NCI-H82 treated with DMSO at 0.1 percent for 48 hours (cell line): ENCODE measurements at regions not wholly inside any gene's neighbourhood (a gene's known extent, or its start where the extent isn't known, plus 50 kb on each side); places are given as distances from the start of the nearest gene placed in this dataset.

Experiments
- DNase-seq: peaks from one replicate; lab custom pipeline; 2025; ENCODE audit not compliant: unreplicated experiment; lab: John Stamatoyannopoulos, UW

DNA sequence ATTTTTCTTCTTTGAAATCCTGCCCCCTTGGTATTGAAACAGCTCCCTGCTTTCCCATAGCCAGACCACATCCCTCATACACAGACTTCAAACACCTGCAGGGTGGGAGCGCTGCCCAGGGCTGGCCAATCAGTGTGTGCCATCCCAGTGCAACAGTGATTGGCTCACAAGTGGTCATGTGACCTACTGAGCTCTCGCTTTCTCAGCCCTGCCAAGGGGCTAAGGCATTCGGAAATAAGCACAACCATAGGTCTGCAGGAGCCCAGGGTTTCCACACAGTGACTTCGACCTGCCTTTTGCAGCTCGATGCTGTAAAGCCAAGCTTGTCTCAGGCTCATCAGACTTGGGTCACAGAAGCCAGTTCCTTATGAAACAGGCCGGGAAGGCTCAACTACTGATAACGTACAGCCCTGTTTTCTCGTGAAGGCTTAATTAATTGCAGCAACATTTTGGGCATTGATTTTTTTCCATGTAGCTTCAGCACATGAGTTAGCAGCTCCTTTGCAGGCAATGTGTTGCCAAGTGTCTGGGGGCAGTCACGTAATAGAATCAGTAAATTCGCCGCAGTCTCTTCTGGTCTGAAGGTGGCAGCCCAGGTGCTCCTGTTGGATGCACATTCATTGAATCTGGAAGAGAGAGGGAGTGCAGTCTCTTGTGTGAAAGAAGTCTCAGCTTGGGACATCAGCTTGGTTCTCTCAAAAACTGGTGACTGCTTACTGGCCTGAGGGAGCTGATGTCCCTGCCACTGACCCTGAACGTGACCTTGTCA is 1091.8 kb downstream of the AACS start:
- no peak for DNase-seq

DNA sequence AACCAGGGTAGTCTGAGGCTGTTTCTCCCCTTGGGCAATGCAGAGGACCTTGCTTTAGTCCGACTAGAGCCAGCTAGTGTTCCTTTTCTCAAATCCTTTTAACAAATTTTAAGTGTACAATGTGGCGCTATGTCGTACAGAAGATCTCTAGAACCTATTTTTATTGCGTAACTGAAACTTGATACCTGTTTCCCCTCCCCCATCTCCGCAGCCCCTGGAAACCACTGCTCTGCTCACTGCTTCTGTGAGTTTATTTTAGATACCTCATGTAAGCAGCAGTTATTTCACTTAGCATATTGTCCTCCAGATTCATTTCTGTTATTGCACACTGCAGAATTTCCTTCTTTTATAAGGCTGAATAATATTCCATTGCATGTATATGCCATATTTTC is 1092.3 kb downstream of the AACS start:
- no peak for DNase-seq

DNA sequence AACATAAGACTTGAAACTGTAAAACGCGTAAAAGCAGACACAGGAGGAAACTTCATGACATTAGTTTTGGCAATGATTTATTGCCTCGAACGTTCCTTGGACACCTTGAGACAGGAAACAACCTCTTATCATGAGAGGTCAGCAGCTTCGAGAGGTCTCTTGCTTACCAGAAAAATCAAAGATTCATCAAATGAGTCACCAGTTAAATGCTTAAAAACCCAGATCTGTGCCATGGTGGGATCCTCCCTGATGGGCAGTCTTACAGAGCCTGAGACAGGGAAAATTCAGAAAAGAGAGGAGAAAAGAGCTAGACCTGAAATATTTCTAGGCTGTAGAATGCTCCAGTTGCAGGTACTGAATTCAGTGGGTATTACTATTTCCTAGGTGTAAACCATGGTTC is 1093.9 kb downstream of the AACS start:
- DNase-seq = no peak

DNA sequence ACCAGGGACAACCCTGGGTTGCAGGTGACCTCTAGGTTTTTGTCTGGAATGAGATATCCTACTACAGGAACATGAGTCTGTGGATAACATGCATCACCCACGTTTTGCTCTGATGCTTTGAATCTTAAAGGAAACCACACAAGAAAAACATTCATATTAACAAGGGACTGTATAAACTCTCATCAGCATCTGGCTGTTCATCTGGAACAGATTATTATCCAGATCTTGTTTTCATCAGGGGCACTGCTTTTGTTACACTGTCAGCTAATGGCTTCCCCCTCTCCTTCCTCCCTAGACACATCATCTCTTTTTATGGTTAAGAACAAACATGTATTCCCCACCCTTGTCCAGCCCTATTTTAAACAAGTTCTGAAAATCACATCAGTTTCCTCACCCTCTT is 1095.7 kb downstream of the AACS start:
- DNase-seq = no peak

DNA sequence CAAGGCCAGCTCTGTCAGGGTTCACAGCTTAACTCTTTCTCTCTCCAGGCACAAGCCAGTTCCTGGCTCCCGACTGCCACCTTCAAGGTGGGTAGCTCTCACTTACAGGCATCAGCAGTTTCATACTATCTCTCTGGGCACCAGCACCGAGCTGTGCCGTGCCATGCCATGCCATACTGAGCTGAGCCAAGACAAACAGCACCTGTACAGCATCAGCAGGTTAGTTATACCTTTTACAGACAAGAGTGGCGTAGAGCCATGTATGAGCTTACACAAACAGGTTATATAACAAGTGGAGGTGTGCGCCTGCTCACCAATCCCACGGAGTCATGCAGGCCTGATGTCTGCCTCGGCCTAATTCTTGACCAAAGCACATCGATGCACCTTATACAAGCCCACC is 1098.7 kb downstream of the AACS start:
- DNase-seq = no peak

DNA sequence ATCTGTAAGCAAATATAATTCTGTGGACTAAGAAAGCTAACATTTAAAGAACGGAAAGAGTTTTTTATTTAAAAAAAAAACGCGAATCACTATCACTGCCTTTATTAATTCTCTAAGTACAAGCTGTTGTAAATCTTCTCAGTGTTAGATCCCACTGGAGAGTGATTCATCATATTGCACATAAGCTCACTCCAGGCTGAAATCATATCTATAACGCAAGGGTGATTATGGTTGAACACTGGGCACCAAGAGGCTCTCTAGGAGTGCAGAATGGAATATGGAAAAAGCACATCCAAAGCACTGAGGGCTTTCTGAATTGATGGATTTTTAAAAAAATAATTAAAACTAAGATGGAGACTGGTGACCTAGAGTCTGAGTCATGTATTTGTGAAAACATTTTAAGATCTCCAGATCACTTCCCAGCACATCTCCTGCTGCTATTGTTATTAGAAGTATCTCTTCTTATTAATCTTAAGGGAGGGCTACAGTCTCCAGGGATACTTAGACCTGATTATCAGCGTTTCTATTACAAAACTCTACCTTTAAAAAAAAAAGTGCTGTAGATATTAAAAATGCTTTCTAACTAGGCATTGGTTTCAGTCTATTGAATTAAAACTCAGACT is 1106.8 kb downstream of the AACS start:
- no peak for DNase-seq

DNA sequence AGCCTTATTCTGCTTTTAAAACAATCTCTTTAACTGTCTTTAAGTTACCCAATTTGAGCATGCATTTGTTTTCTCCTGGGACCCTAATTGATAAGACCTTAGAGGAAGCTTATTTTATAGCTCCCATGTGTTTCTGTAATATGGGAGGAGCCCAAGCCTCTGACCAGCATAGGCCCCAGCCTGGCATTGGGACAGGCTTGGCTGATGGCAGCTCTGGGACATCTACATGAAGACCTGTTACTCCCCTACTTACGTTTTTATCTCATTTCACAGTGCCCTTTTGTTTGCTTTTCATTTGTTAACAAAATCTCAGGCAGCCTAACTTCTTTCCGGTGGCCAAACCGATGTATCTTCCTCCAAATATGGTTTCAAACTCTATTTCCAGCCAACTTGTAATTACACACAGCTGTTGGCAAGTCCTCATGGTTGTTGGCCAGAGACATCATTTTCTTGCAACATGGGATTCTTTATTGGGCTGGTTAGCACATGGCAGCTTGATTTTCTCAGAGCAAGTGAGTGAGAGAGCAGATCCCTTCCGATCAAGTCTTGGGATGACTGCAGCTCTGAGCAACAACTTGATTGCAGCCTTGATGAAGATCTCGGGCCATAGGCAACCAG is 1117.5 kb downstream of the AACS start:
- DNase-seq = no peak

DNA sequence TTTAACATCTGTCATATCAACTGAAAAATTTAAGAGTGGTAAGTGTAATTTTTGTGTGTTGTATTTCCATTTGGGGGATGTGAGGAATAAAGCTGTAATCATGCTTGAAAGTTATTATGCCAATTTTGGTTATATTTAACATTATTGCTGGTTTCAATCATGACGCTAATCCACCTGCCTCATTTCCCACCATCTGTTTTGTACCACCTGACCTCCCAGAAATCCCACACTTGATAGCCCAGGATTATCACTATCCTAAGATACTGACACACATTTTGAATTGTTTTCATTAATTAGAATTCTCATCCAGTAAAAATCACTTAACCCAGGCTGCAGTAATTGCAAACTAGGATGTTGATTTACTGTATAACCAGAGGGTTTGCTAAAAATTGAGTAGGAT is 1119.8 kb downstream of the AACS start:
- DNase-seq = no peak

DNA sequence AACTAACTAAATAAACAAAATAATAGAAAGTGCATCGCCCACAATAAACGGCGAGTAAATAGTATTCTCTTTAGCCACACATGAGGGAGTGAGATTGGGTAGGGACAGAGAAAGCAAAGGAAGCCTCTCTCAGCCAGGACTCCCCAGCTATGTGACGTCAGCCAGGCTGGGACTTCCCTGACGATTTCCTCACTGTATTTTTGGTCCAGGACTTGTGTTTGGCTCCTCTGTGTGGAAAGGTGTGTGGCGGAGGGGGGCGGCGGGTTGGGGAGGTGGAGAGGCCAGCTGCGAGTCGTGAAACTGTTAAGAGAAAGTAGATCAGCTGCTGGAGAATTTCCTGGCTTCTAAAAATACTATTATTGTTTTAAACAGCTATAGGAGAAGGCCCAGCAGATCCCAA is 1124.6 kb downstream of the AACS start:
- no peak for DNase-seq

DNA sequence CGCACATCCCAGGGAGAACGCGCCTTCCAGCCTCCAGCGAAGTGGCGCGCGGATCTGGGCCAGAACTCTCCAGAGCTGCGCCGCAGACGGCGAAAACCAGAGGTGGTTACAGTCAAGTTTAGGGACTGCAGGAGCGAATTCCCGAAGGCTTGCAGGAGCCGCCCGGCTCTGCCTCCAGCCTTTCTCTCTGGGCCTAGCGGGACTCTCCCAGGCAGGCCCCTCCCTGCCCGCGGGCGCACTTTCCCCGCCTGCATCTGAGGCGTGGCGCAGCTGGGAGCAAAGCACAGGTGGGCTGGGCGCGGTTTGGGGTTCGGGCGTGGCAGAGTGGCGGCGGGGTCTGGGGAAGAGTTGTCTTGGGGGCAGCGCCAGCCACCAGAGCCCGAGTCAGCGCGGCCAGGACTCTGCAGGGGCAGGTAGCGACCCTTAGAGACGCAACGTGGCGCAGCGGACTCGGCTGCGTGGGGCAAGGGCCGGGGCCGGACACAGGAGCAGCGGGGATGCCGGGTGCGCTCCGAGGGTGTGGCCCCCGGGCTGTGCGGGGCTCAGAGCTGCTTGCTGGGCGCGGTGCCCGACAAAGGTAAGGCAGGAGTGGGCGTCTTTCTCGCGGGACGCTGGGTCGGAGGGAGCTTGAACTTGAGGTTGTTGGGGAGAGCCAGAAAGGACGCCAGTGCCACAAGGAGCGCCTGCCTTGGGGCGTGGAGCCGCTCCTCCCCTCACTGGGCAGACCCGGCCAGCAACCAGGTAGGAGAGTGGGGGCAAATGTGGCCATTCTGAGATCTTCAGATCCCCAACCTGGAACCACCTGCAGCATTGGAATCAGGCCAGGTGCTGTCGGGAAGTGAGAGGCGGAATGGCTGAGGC is 1126.0 kb downstream of the AACS start:
- no peak for DNase-seq

DNA sequence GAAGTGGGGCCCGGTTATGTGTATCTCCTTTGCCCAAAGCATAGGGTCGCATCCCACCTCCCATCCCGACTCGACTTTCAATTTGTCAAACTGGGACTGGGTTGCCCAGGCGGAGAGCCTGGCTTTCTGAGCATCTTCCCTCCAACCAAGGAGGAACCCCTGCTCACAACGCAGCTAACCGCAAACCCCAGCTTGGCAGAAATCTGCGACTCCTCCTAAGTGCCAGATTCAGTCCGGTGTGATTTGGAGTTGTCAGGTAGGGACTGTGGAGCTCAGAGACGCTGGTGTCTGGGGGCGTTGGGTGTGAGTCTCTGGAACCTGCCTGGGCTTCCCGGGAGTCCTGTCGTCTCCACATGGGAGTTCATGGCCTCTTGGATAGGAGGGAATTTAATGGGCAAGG is 1126.7 kb downstream of the AACS start:
- no peak for DNase-seq

DNA sequence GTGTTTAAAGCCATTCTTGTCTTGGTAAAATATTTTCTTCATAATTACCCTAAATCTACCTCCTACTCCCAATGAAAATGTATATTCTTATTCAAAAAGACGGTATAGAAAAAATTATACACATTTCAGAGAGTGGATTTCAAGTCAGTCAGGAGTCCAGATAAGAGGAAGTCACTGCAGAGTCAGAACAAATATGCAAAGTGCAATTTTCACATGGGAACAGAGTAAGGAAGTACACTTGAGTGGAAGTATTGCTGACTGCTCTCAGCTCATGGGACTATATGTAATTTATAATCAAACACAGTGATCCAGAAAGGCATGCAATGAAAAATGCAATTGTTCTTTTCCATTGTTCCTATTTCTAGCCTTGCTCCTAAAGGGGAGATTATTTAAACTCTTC is 1128.0 kb downstream of the AACS start:
- DNase-seq = no peak

DNA sequence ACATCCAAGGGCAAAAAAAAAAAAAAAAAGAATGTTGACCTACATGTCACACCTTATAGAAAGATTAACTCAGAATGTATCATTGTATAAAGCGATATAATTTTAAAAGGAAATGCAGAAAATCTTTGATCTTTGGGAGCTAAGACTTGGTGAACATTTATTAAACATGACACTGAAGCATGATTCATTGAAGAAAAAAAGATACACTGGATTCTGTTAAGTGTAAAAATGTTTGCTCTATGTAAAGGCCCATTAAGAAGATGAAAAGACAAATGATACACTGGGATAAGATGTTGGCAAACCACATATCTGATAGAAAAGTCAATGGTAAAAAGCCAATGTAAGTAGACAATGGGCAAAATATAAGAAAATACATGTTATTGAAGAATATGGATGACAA is 1131.0 kb downstream of the AACS start:
- no peak for DNase-seq

DNA sequence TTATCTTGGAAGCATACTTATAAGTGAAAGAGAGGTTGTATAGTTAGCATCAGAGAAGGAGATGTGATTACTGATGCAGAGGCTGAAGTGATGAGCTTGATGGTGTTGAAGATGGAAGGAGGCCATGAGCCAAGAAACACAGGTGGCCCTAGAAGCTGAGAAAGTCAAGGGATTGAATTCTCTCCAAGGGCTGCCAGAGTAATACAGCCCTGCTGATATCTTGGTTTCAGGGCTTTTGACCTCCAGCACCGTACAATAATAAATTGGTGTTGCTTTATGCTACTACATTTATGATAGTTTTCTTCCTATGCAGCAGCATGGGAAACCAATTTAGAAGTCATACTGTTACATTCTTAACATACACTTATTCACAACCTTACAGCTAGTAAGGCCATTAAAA is 1133.3 kb downstream of the AACS start:
- DNase-seq = no peak

DNA sequence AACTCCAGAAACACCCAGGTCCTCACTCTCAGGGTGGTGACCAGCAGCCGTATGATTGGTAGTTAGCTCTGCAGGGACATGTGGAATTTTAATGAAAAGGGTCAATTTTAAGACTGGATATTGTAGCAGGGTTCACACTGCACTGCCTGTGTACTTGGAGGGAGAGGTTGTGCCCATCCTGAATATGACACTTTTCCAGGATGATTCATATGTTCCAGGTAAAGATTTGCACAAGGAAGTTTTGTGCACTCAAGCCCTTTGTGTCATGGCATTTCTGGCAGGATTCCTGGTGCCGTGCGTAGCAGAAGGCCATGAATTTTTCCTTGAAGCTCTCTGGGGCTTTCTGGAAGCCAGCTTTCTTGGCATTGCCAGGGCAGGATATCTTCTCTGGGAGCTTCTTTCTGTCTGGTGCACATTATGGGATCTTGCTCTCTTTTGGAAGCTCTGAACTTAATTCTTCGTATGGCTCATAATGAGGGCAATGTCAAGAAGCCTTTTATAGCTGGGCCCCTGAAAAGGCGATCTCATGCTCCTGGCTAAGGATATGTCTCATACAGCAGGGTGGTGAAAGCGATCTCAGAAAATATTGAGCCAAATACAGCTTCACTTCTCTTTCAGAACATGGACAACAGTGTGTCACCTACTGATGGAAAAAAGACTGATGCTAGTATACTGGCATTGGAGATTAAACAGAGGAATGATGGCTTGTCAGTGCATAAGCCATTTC is 1133.9 kb downstream of the AACS start:
- no peak for DNase-seq

DNA sequence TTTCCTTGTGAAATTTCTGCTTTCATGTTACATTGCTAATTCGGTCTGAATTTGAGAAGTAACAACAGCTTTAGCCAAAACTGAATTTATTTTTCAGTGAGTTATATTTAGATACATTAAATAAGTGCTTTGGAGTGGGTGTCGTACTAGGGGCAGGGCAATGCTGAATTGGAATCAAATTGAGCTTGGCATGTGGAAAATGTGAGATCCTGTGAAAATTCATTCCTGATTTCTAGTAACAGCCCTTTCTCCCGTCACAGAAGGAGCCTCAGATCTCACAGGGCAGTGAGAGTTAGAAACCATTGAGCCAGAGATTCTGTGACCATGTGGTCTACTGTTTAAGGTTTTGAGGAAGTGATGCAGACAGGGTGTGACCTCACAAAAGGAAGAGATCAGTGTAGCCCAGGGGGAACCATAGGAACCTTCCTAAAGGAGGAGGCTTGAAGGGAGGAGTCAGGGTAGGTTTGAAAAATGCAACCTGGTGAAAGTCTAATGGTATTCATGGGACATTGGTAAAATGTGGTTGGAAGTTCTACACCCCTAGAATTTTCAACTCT is 1136.8 kb downstream of the AACS start:
- no peak for DNase-seq

DNA sequence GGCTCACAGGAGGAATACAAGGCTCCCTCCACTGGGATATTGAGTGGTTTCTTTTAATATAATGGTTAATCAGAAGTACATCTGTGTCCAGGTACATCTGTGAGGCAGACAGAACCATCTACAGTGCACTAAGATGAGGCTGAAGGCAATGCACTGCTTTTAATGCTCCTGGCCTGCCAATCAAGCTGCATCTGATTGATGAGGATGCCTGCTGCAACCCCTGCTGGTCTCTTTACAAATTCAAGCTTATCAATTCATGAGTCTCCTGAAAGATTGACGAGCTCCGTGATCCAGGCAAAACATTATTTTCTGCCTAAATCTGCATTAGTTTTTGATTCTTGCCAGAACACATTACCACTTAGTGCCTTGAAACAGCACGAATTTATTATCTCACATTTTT is 1139.1 kb downstream of the AACS start:
- no peak for DNase-seq

DNA sequence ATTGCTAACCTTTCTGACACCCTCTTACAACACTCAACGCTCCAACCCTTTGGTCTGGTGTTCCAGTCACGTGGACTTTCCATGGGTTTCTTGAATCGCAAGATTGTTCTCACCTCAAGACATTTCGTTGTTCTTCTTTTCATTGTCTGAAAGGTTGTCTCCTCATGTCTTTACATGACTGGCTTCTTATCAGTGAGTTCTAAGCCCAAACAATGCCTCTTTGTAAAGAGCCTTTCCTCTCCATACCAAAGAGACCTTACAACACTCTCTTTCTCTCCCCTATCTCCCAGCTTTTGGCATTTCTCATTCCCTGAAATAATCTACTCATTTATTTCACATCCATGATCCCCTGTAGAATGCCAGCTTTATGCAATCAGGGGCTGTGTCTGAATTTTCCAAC is 1144.8 kb downstream of the AACS start:
- no peak for DNase-seq

DNA sequence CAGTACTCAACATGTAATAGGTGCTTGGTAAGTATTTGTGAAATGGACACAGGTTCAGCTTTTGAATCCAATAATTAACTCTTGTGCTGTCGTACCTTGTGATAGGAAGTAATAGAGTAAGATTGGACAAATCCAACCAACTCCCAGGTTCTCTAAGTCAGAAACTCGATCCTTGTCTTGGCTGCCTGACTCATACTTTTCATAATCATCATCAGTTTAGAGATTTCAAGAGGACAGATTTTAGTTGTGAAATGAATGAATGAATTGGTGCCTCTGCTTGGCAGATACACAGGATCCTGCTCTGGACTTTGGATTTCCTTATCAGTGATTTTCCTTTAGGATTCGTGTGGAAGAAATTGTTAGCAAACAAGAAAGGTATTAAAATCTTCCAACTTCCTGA is 1145.2 kb downstream of the AACS start:
- DNase-seq = no peak

DNA sequence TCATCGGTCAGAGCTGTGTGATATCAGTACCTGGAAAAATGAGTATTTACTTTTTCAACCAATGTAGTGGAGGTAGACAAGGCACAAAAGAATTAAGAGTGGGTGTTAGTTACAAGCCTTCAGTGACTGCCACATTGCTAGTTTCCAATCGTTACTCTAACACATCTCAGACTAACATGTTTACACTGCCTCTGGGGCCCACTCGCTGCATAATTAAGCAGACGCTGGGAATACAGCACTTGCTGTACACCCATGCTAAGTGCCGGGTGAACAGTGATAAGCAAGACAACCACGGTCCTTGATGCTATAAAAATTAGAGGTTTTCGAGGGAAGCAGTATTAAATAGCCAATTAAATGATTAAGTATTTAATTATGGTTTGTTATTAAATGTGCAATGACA is 1147.6 kb downstream of the AACS start:
- no peak for DNase-seq

DNA sequence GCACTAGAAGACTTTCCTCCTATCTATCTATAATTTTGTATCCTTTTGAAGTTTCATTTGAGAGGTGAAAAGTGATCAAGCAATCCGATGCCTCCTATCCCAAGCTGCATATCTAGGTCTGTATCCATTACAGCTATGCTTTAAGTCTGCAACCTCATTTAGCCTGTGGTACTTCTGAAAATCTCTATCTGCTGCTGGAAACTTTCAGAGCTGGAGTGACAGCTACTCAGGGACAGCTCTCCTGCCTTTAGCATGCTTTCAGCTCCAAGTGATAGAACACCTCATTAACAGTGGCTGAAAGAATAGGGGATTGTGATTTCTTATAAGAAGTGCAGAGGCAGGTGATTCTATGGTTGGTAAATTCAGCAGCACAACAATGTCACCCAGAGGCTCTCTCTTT is 1153.5 kb downstream of the AACS start:
- DNase-seq = no peak
